ENCODE measurements at regions not wholly inside any gene's neighbourhood (a gene's known extent, or its start where the extent isn't known, plus 50 kb on each side); places are given as distances from the start of the nearest gene placed in this dataset.
"Not testable (repeated sequence)": the region's sequence is repeated elsewhere in the genome, so short reads cannot be mapped to it uniquely, and the experiment has no call there.

DNA sequence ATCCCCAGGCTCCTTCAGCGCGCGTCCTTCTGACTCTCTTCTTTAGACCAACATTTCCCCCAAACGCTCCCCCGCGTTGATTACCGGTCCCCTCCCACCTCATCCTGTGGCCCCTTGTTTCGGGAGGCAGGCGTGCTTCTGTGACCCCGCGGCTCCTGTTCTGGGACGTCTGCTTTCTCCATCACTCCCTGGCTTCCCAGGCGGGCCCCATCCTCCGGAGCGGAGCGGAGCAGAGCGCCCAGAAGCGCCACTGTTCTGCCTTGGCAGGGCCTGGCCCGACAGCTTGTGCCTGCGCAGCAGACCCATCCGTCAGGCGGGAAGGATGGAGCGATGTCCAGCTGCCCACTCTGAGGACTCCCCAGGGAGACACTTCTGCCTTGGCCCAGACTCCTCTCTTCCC, 1689.8 kb upstream of the DEFB115 start:
- TF ChIP-seq EZH2 (IDR thresholded peaks at IDR 0.05; ENCODE audit: insufficient read depth, poor library complexity, severe bottlenecking); EZH2phosphoT487 (IDR thresholded peaks at IDR 0.05; ENCODE audit: insufficient read depth, low read depth): not testable (repeated sequence)
